Mammary epithelial cell (primary cell): ENCODE measurements at regions not wholly inside any gene's neighbourhood (a gene's known extent, or its start where the extent isn't known, plus 50 kb on each side); places are given as distances from the start of the nearest gene placed in this dataset.

Source experiments
- EZH2 ChIP-seq: IDR thresholded peaks from 2 replicates; pipeline ENCODE4 v1.6.1; 2012; ENCODE audit warnings: low read length, inconsistent platforms, borderline replicate concordance
- TF ChIP-seq, protein P1 (sequence below), 2 donors: IDR thresholded peaks in 1 of 2; conservative IDR thresholded peaks in 1 of 2; 2 replicates each; pipeline ENCODE4 v1.5.1; 2011 to 2012; ENCODE audit warnings: inconsistent platforms in 2 of 2, low read length in 2 of 2, mild to moderate bottlenecking in 2 of 2, control low read depth in 1 of 2, low read depth in 1 of 2; ENCODE audit not compliant: insufficient read depth in 1 of 2; ENCODE audit errors: extremely low read depth in 1 of 2

DNA sequence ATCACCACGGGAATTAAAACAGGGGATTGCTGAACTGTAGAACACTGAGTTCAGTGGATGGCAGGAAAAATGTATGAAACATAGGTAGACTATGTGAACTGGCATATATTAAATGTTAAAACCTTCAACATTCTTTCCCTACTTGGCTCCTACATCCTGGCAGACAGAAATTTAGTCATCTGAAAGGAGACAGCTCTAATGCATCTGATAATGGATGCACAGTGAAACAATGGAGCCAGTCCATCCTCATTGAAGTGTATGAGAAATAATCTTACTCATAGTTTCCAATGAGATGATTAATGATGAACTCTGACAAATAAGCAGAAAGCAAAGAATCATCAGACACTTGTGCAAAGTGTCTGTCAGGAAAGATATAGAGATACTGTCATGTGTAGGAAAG lies 1629.7 kb upstream of the TMEFF2 start:
- TF ChIP-seq, protein P1, sequence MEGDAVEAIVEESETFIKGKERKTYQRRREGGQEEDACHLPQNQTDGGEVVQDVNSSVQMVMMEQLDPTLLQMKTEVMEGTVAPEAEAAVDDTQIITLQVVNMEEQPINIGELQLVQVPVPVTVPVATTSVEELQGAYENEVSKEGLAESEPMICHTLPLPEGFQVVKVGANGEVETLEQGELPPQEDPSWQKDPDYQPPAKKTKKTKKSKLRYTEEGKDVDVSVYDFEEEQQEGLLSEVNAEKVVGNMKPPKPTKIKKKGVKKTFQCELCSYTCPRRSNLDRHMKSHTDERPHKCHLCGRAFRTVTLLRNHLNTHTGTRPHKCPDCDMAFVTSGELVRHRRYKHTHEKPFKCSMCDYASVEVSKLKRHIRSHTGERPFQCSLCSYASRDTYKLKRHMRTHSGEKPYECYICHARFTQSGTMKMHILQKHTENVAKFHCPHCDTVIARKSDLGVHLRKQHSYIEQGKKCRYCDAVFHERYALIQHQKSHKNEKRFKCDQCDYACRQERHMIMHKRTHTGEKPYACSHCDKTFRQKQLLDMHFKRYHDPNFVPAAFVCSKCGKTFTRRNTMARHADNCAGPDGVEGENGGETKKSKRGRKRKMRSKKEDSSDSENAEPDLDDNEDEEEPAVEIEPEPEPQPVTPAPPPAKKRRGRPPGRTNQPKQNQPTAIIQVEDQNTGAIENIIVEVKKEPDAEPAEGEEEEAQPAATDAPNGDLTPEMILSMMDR (conservative IDR thresholded peaks at IDR 0.05 in 1 of 2, IDR thresholded peaks at IDR 0.05 in 1 of 2; ENCODE audit: extremely low read depth in 1 of 2, insufficient read depth in 1 of 2, low read depth in 1 of 2, low read length in 2 of 2): no peak
- TF ChIP-seq EZH2: no peak
